HFF-Myc (cell line): ENCODE measurements at regions not wholly inside any gene's neighbourhood (a gene's known extent, or its start where the extent isn't known, plus 50 kb on each side); places are given as distances from the start of the nearest gene placed in this dataset.

Source experiments
- DNase-seq: peaks from one replicate; pipeline ENCODE4 v3.0.0-alpha.2; 2011; ENCODE audit warnings: low read depth; ENCODE audit errors: extremely low read depth
- H3K4me3 ChIP-seq: replicated peaks from 2 replicates; pipeline ENCODE4 v1.5.1; 2011; ENCODE audit warnings: low read depth, mild to moderate bottlenecking, control low read depth, low read length
- TF ChIP-seq, protein P1 (sequence below): IDR thresholded peaks from 2 replicates; pipeline ENCODE4 v1.5.1; 2012; ENCODE audit warnings: mild to moderate bottlenecking, low read depth, low read length, control low read depth; ENCODE audit errors: missing control alignments

DNA sequence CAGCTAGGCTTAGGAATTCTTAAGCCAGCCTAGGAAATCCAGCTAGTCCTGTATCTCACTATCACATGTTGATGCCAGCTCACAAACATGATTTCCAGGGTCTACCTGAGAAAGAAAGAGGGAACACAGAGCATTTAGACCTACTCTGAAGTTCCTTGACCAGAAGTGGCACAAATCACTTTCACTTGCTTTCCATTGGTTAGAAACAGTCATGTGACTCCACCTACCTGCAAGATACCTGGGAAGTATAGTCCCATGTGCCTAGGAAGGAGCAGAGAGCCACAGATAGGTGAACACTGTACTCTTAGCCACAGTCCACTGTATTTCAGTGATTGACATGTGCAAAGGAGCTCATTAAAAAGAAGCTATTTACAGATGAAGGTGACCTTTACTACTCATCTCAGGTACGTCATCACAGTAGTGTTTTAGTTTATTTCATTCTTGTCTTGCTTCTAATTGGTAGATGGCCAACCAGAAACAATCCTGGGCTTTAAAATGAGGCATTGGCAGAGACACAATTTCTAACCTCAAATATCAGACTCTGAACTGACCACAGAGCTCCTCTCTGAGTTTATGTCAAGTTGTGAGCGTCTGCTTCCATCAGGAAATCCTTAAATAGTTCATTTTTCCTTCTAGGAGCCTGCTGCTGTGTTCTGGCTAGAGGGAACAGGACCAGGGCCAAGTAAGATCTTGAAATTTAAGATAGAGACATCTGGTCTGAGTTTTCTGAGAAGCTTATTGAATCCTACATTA lies 340.7 kb downstream of the TLE4 start:
- TF ChIP-seq, protein P1, sequence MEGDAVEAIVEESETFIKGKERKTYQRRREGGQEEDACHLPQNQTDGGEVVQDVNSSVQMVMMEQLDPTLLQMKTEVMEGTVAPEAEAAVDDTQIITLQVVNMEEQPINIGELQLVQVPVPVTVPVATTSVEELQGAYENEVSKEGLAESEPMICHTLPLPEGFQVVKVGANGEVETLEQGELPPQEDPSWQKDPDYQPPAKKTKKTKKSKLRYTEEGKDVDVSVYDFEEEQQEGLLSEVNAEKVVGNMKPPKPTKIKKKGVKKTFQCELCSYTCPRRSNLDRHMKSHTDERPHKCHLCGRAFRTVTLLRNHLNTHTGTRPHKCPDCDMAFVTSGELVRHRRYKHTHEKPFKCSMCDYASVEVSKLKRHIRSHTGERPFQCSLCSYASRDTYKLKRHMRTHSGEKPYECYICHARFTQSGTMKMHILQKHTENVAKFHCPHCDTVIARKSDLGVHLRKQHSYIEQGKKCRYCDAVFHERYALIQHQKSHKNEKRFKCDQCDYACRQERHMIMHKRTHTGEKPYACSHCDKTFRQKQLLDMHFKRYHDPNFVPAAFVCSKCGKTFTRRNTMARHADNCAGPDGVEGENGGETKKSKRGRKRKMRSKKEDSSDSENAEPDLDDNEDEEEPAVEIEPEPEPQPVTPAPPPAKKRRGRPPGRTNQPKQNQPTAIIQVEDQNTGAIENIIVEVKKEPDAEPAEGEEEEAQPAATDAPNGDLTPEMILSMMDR: no peak
- no peak overlapping the region for H3K4me3 ChIP-seq
- DNase-seq: no peak

DNA sequence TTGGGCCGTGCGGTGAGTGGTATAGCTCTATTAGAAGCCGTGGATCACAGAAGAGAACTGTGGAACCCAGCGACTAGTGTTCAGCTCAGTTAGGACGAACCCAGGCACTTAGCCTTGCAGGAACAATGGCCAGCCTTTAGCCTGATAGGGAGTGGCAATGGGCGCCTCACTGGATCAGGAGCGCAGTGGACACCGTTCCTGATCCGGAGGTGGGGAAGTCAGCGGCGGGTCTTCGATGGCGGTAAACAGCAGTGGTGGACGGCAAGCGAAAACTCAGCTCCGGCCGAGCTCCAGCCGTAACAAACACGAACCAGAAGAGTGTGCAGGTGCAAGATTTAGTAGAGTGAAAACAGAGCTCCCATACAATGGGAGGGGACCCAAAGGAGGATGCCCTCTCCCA lies 340.0 kb downstream of the TLE4 start:
- no peak for DNase-seq
- TF ChIP-seq, protein P1: no peak

DNA sequence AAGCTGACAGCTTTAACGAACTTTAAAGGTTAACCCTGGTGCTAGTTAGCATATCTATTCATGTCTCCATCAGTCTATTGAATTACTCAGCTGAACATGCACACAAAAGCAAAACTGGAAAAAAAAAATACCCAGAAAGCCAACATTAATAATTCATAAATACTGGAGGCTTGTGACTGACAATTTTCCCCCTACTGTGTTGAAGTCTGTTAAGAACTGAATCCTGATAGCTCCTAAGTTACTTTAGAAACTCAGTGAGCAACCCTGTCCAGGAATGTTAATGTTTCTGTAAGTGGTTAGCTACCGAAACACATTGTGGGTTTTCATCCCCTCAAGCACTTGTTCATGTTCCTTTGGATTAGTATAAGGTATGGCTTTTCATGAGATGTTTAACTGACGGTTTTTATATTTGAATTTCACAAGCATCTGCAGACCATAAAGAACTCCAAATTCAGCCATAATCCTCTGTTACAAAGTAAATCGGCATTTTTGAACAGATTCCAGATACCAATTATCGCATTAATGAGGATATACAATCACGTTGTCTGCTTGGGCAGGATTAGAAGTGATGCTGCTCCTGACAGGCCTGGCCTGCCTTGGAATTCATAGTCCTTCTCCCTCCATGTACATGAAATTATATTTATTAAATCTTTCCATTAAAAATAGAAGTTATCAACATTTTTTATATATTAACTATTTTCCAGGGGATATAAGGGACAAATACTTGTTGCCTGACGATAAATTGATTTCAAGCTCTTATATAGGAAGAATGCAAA lies 331.2 kb downstream of the TLE4 start:
- DNase-seq: no peak
- TF ChIP-seq, protein P1: no peak
- H3K4me3 ChIP-seq: no peak overlapping the region

More for the DNA sequence above, 340.0 kb downstream of the TLE4 start:
- no peak overlapping the region for H3K4me3 ChIP-seq

GRCh38 chr9:79900754-79901153 lies 329.0 kb downstream of the TLE4 start:
- TF ChIP-seq, protein P1: no peak
- DNase-seq: no peak
- H3K4me3 ChIP-seq: no peak overlapping the region

GRCh38 chr9:79896390-79896980 lies 324.7 kb downstream of the TLE4 start:
- TF ChIP-seq, protein P1: no peak
- no peak overlapping the region for H3K4me3 ChIP-seq
- peak; percentile 15 for DNase-seq

DNA sequence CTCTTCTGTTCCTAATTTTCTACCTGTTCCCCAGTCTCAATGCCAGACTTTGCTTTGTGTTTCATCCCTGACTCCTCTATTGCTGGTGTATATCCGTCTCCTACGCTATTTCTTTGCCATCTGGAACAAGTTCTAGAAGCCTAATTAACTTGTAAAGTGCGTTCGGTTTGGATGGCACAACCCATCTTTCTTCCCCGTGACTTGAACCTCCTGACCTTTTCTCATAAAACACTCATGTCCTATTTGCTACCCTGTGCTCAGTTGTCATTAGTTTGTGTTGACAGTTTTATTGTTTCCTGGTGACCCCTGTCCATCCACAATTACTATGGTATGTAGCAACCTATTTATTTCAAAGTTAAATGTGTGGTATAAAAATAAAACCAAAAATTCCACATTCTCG lies 323.5 kb downstream of the TLE4 start:
- TF ChIP-seq, protein P1: no peak
- no peak overlapping the region for H3K4me3 ChIP-seq
- peak; percentile 10 for DNase-seq
